ENCODE measurements at regions not wholly inside any gene's neighbourhood (a gene's known extent, or its start where the extent isn't known, plus 50 kb on each side); places are given as distances from the start of the nearest gene placed in this dataset.

DNA sequence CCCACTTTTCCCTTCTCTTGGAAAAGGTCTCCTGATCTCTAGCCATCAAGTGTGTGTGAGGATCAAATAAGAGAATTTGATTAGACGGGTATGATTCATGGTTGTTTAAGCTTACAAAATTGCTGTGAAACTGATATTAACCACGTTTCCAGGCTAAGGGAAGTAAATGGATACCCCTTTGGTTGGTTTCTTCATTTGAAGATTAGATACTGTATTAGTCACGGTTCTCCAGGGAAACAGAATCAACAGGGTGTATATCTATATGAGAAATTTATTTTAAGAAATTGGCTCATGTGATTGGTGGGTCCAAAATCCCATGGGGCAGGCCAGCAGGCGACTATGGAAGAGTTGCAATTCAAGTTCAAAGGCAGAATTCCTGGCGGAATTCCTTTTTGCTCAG lies 112.7 kb upstream of the SELENOK start:
- peak; percentile 58 for DNase-seq (ENCODE audit: low read depth)
- no peak overlapping the region for H3K4me3 ChIP-seq (replicated peaks; ENCODE audit: low read depth, low read length)
- TF ChIP-seq, protein P1, sequence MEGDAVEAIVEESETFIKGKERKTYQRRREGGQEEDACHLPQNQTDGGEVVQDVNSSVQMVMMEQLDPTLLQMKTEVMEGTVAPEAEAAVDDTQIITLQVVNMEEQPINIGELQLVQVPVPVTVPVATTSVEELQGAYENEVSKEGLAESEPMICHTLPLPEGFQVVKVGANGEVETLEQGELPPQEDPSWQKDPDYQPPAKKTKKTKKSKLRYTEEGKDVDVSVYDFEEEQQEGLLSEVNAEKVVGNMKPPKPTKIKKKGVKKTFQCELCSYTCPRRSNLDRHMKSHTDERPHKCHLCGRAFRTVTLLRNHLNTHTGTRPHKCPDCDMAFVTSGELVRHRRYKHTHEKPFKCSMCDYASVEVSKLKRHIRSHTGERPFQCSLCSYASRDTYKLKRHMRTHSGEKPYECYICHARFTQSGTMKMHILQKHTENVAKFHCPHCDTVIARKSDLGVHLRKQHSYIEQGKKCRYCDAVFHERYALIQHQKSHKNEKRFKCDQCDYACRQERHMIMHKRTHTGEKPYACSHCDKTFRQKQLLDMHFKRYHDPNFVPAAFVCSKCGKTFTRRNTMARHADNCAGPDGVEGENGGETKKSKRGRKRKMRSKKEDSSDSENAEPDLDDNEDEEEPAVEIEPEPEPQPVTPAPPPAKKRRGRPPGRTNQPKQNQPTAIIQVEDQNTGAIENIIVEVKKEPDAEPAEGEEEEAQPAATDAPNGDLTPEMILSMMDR (IDR thresholded peaks at IDR 0.05; ENCODE audit: low read length, missing control alignments) = no peak

DNA sequence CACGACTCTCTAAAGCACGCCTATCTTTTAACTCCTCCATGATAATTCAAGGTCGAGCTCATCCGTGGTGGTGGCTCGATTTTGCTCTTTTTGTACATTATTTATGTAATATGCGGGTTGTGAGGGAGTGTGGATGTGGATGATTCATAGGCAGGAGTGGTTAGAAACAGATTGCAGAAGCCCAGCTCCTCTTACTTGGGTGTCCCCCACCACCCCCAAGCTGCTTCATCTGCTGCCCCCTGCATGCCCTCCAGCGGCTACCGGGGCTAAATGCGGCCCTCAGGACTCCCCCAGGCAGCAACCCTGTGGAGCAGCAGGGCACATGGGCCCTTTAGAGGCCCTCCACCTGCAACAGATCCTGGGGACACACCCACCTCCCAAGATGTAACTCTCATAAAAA lies 111.5 kb upstream of the SELENOK start:
- no peak overlapping the region for H3K4me3 ChIP-seq (replicated peaks; ENCODE audit: low read depth, low read length)
- peak; percentile 39 for DNase-seq (ENCODE audit: low read depth)
- TF ChIP-seq, protein P1 (IDR thresholded peaks at IDR 0.05; ENCODE audit: low read length, missing control alignments) = no peak

DNA sequence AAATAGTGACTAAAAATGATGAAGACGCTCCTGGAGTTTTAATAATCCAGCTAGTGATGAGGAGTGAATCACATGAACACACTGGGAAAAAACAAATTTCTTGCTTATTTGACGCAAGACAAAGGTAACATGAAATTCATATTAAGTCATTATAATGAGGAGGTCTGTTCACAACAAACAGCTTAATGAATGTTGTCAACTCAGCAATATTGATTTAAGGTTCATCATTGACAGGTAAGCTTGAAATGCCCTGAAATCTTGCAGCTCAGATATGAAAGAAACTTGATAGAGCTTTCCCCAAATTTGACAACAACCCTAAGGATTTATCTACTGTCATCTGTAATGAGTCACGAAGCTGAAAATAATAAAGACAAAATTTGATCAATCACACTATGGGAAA lies 108.1 kb upstream of the SELENOK start:
- no peak overlapping the region for H3K4me3 ChIP-seq (replicated peaks; ENCODE audit: low read depth, low read length)
- DNase-seq (ENCODE audit: low read depth) = no peak
- TF ChIP-seq, protein P1 (IDR thresholded peaks at IDR 0.05; ENCODE audit: low read length, missing control alignments) = no peak

DNA sequence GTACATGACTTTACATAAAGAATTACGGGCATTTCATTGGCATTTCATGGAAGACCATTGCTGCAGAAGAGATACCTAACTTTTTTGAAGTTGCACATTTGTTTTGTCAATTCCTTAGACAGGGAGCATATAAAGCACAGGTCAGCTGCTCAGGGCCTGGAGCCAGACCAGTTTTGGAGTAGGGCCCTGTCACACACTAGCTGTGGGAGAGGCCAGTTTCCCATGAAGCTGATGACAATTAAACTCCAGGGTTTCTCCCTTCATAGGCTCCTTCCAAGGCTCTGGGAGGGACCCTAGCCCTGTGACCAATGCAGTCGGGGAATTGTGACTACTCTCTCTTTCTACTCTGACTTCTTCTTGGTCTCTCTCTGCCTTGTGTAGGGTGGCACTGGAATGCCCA lies 107.3 kb upstream of the SELENOK start:
- TF ChIP-seq, protein P1 (IDR thresholded peaks at IDR 0.05; ENCODE audit: low read length, missing control alignments) = no peak
- DNase-seq (ENCODE audit: low read depth) = no peak
- no peak overlapping the region for H3K4me3 ChIP-seq (replicated peaks; ENCODE audit: low read depth, low read length)

DNA sequence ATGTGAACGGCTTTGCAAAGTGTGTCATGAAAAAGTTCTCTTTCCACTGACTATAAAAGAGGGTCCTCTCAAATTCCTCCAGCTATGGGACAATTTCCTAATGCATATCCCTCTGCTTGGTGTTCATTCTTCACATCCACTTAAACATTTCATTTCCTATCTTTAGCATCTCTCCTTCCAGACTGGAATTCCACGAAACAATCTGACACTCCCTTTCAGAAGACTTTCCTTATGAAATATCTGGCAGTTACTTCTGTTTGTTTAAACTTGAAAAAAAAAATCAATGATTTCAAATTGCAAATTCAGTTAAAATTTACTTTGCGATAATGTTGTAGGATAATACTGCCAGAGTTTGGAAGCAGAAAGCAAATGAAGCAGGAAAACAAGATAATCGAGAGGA lies 105.8 kb upstream of the SELENOK start:
- no peak overlapping the region for H3K4me3 ChIP-seq (replicated peaks; ENCODE audit: low read depth, low read length)
- TF ChIP-seq, protein P1 (IDR thresholded peaks at IDR 0.05; ENCODE audit: low read length, missing control alignments) = no peak
- no peak for DNase-seq (ENCODE audit: low read depth)

DNA sequence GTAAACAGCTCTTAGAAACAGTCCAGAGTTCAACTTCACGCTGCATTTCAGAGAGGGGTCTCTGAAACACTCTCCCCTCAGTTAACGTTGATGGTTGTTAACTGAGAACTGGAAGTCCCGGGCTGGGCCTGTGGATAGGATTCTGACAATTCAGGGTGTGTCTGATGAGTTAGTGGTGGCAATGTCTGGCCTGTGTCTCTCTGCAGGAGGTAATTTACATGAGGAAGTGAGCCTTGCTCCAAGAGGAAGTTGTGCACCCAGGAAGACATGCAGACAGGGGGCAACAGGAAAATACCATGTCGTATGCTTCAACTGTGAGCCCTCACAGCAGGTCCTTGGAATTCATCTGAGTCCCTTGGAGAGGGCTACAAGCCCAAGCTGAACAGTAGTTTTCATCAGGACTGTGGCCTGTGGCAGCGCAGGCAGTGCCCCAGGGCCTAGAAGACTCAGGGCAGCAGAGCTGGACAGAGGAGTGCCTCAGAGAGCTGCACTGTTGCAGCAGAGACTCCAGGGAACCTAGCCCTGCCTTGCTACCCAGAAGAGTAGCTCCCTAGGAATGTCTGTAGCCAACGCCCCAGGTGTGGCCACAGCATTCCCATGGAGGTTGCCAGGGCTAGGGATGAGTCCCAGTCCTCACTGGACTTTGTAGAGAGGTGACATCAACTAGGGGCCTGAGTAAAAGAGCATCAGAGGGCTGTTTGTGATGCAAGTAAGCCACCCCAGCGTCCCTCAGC lies 104.6 kb upstream of the SELENOK start:
- H3K4me3 ChIP-seq (replicated peaks; ENCODE audit: low read depth, low read length) = no peak overlapping the region
- TF ChIP-seq, protein P1 (IDR thresholded peaks at IDR 0.05; ENCODE audit: low read length, missing control alignments) = no peak
- DNase-seq (ENCODE audit: low read depth) = no peak

DNA sequence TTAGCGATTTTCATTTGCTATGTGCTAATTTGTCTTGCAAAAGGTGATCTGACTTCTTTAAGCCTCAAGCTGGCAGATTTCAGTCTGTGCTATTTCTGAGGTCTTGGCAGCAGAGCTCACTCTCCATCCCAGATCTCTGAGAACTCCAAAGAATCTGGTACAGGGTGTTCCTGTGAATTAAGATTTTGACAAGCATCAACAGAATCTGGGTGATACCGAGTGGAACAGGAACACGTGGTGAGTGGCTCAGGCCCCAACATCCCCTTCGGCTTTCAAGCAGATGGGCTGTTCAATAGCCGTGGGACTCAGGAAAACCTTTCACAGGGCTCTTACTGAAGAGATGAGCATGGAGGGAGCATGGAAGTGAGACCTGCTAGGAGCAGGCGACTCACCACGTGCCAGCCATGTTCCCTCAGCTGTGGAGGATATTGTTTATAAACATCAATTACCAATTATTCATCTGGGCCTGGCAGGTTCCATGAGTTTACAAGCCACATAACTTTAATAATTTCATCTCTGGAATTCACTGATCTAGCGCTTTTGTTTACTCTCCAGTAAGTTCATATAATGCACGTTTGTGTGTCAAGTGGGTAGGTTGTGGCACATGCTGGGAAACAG lies 103.4 kb upstream of the SELENOK start:
- DNase-seq (ENCODE audit: low read depth) = no peak
- no peak overlapping the region for H3K4me3 ChIP-seq (replicated peaks; ENCODE audit: low read depth, low read length)
- TF ChIP-seq, protein P1 (IDR thresholded peaks at IDR 0.05; ENCODE audit: low read length, missing control alignments) = no peak

Data from fibroblast of pulmonary artery (primary cell).